PC-3 (cell line): ENCODE measurements at regions not wholly inside any gene's neighbourhood (a gene's known extent, or its start where the extent isn't known, plus 50 kb on each side); places are given as distances from the start of the nearest gene placed in this dataset.

Experiments used
- EZH2 ChIP-seq: fragments of 300-600 bp; sonication (generic); IDR thresholded peaks from one replicate; pipeline ENCODE4 v1.6.1; 2017; ENCODE audit warnings: antibody characterized with exemption, mild to moderate bottlenecking, low read length; ENCODE audit not compliant: unreplicated experiment
- EZH2phosphoT487 ChIP-seq: fragments of 300-600 bp; sonication (generic); IDR thresholded peaks from 2 replicates; pipeline ENCODE4 v1.6.1; 2018; ENCODE audit warnings: mild to moderate bottlenecking, antibody characterized with exemption, low read length, borderline replicate concordance
- TF ChIP-seq, protein P1 (sequence below): fragments of 300-600 bp; sonication (generic); conservative IDR thresholded peaks from 2 replicates; pipeline ENCODE4 v1.5.1; 2017; ENCODE audit warnings: antibody characterized with exemption, low read depth, mild to moderate bottlenecking, low read length

DNA sequence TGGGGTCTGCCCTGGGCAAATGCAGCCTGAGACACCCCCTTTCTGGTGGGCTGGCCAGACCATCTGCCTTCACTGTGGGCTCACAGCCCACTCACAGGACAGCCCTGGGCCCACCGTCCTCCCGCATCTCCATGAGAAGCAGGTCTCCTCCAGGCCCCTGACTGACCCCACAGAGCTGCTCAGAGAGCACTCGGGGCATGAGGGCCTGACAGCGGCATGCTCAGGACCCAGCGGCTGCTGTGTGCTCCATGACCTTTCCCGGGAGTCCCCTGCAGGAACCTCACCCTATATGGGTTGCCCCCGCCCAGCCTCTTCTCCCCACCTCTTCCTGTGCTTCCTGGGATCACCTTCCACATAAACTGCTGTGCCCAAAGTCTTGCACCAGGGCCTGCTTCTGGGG is 162.4 kb upstream of the CST7 start:
- TF ChIP-seq, protein P1, sequence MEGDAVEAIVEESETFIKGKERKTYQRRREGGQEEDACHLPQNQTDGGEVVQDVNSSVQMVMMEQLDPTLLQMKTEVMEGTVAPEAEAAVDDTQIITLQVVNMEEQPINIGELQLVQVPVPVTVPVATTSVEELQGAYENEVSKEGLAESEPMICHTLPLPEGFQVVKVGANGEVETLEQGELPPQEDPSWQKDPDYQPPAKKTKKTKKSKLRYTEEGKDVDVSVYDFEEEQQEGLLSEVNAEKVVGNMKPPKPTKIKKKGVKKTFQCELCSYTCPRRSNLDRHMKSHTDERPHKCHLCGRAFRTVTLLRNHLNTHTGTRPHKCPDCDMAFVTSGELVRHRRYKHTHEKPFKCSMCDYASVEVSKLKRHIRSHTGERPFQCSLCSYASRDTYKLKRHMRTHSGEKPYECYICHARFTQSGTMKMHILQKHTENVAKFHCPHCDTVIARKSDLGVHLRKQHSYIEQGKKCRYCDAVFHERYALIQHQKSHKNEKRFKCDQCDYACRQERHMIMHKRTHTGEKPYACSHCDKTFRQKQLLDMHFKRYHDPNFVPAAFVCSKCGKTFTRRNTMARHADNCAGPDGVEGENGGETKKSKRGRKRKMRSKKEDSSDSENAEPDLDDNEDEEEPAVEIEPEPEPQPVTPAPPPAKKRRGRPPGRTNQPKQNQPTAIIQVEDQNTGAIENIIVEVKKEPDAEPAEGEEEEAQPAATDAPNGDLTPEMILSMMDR: no peak
- TF ChIP-seq EZH2phosphoT487: no peak
- TF ChIP-seq EZH2: no peak
